ENCODE measurements at regions not wholly inside any gene's neighbourhood (a gene's known extent, or its start where the extent isn't known, plus 50 kb on each side); places are given as distances from the start of the nearest gene placed in this dataset.

DNA sequence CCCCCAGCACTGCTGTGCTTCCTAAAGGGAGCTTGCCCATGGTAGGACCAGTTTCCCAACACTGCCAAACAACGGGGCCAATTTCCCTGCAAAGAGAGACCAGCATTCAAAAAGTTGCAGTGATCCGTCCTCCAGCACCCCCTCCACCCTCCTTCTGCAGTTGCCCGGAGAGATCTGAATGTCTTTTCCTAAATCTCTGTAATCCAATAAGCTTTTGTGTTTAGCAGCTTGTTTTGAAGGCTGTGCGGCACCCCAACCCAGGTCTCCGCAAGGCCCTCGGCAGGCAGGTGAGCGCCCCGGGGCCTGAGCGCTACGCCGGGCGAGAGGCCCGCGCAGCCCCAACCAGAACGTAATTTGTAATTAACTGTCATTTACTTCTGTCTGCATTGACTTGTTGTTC is 366.9 kb upstream of the IRX2 start:
- TF ChIP-seq BHLHE40 (IDR thresholded peaks at IDR 0.05; ENCODE audit: borderline replicate concordance) (no peak), HDGF (IDR thresholded peaks at IDR 0.05; ENCODE audit: borderline replicate concordance) (no peak)

All from HEK293T (cell line).